CD8-positive, alpha-beta memory T cell (primary cell): ENCODE measurements at regions not wholly inside any gene's neighbourhood (a gene's known extent, or its start where the extent isn't known, plus 50 kb on each side); places are given as distances from the start of the nearest gene placed in this dataset.
A peak's percentile ranks its signal among the peaks of the same experiment; 100 is the strongest.

Experiments used
- CTCF ChIA-PET: fragments of 350-600 bp; sonication (Branson Sonifier 250); formaldehyde crosslinking; loops from one replicate; lab custom pipeline; 2021; ENCODE audit warnings: antibody characterized with exemption; lab: Charles Lee
- POLR2A ChIA-PET: fragments of 350-600 bp; sonication (Branson Sonifier 250); formaldehyde crosslinking; loops from one replicate; lab custom pipeline; 2021; ENCODE audit warnings: antibody characterized with exemption; lab: Charles Lee
- DNase-seq, 5 donors: peaks; one replicate each; pipeline versions ENCODE4 v3.0.0 to v3.0.0-alpha.2; 2020 to 2022; ENCODE audit warnings: mixed read lengths in 1 of 5
- H3K27ac ChIP-seq: one replicate; pipeline ENCODE4 v1.7.0; 2013; ENCODE audit warnings: low read depth, mild to moderate bottlenecking, low read length, moderate library complexity
- H3K27me3 ChIP-seq: 2 replicates; pipeline ENCODE4 v1.7.0; 2013; ENCODE audit warnings: low read length, mild to moderate bottlenecking; ENCODE audit not compliant: insufficient read depth, poor library complexity, severe bottlenecking
- H3K36me3 ChIP-seq: 2 replicates; pipeline ENCODE4 v1.7.0; 2013; ENCODE audit warnings: mild to moderate bottlenecking, low read length, moderate library complexity; ENCODE audit not compliant: insufficient read depth
- H3K4me1 ChIP-seq: 2 replicates; pipeline ENCODE4 v1.7.0; 2013; ENCODE audit warnings: mild to moderate bottlenecking, low read length, moderate library complexity; ENCODE audit not compliant: insufficient read depth
- H3K4me3 ChIP-seq: 2 replicates; pipeline ENCODE4 v1.7.0; 2013; ENCODE audit warnings: mild to moderate bottlenecking, low read length
- H3K9me3 ChIP-seq: 2 replicates; pipeline ENCODE4 v1.7.0; 2013; ENCODE audit warnings: mild to moderate bottlenecking, low read length
- H3K27ac Mint-ChIP-seq, 8 donors: one replicate each; pipeline ENCODE4 v1.8.0; 2020 to 2021; ENCODE audit warnings: mixed read lengths in 8 of 8, mild to moderate bottlenecking in 6 of 8, inconsistent platforms in 3 of 8, moderate library complexity in 3 of 8
- H3K27me3 Mint-ChIP-seq, 2 donors: one replicate each; pipeline ENCODE4 v1.8.0; 2020 to 2021; ENCODE audit warnings: mixed read lengths in 2 of 2, mild to moderate bottlenecking in 1 of 2, moderate library complexity in 1 of 2
- H3K36me3 Mint-ChIP-seq, 3 donors: one replicate each; pipeline ENCODE4 v1.8.0; 2020 to 2021; ENCODE audit warnings: mixed read lengths in 3 of 3, inconsistent platforms in 1 of 3, mild to moderate bottlenecking in 1 of 3
- H3K4me1 Mint-ChIP-seq, 3 donors: one replicate each; pipeline ENCODE4 v1.8.0; 2020 to 2021; ENCODE audit warnings: mixed read lengths in 3 of 3, inconsistent platforms in 1 of 3, mild to moderate bottlenecking in 1 of 3
- H3K4me3 Mint-ChIP-seq, 7 donors: one replicate each; pipeline ENCODE4 v1.8.0; 2020 to 2021; ENCODE audit warnings: mixed read lengths in 7 of 7, mild to moderate bottlenecking in 6 of 7, moderate library complexity in 4 of 7, inconsistent platforms in 2 of 7
- H3K9me3 Mint-ChIP-seq, 5 donors: one replicate each; pipeline ENCODE4 v1.8.0; 2020 to 2022; ENCODE audit warnings: mixed read lengths in 5 of 5, mild to moderate bottlenecking in 3 of 5, moderate library complexity in 2 of 5, inconsistent platforms in 1 of 5

- peaks cover 0 to 4% of the 10 kb centered on the region in 2 donors for H3K27me3 Mint-ChIP-seq
- Histone ChIP-seq H3K9me3 (no peaks in the 10 kb centered on the region), H3K36me3 (no peaks in the 10 kb centered on the region), H3K4me3 (peak overlapping the region; percentile 87), H3K27ac (no peak overlapping the region), H3K4me1 (peaks cover 8% of the 10 kb centered on the region), H3K27me3 (no peaks in the 10 kb centered on the region)
- peaks cover 0 to 3% (median 0%) of the 10 kb centered on the region in 5 donors for H3K9me3 Mint-ChIP-seq
- H3K27ac Mint-ChIP-seq = peak overlapping the region; percentile 76 to 100 (median 98)
- H3K4me1 Mint-ChIP-seq = peaks cover 20 to 38% (median 32%) of the 10 kb centered on the region in 3 donors
- DNase-seq = no peak
- POLR2A ChIA-PET = no interaction called here
- H3K36me3 Mint-ChIP-seq = peaks cover 0 to 6% (median 4%) of the 10 kb centered on the region in 3 donors
- H3K4me3 Mint-ChIP-seq = peak overlapping the region; percentile 92 to 100 (median 100)
- CTCF ChIA-PET = interaction anchor here (0.8 to 1.0 kb wide), 2 partner anchors 122 to 167 kb away, joined by 3 read pairs; no protein-coding TSS in a partner anchor
Observed at GRCh38 chr16:72665701-72666100, 382.2 kb downstream of the ZFHX3 start.

DNA sequence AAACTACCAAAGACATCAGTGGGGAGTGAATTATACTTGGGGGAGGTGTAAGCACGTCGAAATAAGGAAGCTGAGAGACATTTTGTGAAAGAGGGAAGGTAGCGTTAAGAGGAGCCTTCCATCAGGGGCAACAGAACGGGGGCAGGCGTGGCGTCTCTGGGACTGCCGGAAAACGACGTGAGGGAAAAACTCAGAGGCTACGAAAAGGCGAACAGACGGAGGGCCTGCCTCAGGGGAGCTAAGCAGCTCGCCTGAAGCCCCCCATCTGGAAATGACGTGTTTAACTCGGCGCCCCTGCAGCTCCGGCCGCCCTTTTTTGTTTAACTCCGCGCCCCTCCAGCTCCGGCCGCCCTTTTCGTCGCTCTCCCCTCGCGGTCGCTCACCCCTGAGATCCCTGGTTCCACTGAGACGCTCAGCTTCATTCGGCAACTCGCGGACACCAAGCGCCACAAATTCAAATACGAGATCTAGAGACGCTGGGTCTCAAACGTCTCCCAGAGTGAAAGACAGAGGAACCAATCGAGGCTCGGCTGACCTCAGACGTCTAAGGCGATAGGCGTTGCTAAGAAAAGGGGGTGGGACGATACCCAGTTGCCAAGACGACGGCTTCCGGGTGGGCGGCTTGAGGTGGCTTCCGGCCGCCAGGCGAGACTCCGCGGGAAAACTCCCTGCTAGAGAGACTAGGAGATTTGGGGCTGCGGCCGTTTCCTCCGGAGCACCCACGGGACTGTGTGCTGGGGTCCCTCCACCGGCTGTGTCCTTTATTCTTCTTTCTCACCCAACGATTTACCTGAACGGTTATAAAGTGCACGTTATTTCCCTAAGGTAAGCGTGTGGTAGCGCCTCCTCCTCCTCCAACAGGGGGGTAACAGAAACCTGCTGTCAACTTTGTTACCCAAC, 383.2 kb downstream of the ZFHX3 start:
- H3K4me1 Mint-ChIP-seq = peaks cover 20 to 38% (median 32%) of the 10 kb centered on the region in 3 donors
- CTCF ChIA-PET = interaction anchor here (1.0 kb wide), 1 partner anchor 123 kb away, joined by 3 read pairs; no protein-coding TSS in a partner anchor
- H3K27ac ChIP-seq = peak overlapping the region; percentile 79
- H3K9me3 Mint-ChIP-seq = no peaks in the 10 kb centered on the region
- H3K27me3 ChIP-seq = no peaks in the 10 kb centered on the region
- peak overlapping the region; percentile 92 to 100 (median 100) for H3K4me3 Mint-ChIP-seq
- peak overlapping the region; percentile 87 for H3K4me3 ChIP-seq
- POLR2A ChIA-PET = no interaction called here
- peaks cover 8% of the 10 kb centered on the region for H3K4me1 ChIP-seq
- H3K9me3 ChIP-seq = no peaks in the 10 kb centered on the region
- H3K36me3 ChIP-seq = no peaks in the 10 kb centered on the region
- peaks cover 0 to 6% (median 4%) of the 10 kb centered on the region in 3 donors for H3K36me3 Mint-ChIP-seq
- H3K27me3 Mint-ChIP-seq = peaks cover 0 to 4% of the 10 kb centered on the region in 2 donors
- H3K27ac Mint-ChIP-seq = peak overlapping the region; percentile 76 to 100 (median 98)
- DNase-seq = peak; percentile 87 to 96 (median 93)

DNA sequence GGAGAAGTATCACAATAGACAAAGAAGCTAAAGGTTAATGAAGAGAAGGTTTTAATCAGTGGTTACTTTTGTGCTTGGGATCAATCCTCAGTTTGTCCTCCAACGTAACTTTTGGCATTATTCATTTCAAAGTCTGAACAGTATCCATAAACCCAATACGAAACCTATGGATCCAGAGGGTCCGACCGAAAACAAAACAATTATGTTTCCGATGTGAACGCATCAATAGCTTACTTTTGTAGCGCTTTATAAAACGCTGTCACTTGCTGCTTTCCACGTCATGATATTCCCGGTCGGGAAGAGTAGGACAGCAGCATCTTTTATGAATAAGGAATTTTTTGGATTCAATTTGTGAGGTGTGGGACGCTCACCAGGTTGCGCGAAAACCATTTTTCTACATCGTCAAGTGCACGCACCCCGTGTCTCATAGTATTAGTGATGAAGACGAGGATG, 383.8 kb downstream of the ZFHX3 start:
- ChIA-PET POLR2A (no interaction called here), CTCF (no interaction called here)

GRCh38 chr16:72658888-72659717, 388.8 kb downstream of the ZFHX3 start:
- POLR2A ChIA-PET = no interaction called here

More for the DNA sequence above, 383.8 kb downstream of the ZFHX3 start:
- peak overlapping the region; percentile 76 to 100 (median 98) for H3K27ac Mint-ChIP-seq
- DNase-seq = no peak
- no peaks in the 10 kb centered on the region for H3K27me3 ChIP-seq
- peak overlapping the region; percentile 92 to 100 (median 100) for H3K4me3 Mint-ChIP-seq
- H3K27me3 Mint-ChIP-seq = peaks cover 0 to 4% of the 10 kb centered on the region in 2 donors
- peaks cover 20 to 38% (median 32%) of the 10 kb centered on the region in 3 donors for H3K4me1 Mint-ChIP-seq
- no peaks in the 10 kb centered on the region for H3K9me3 ChIP-seq
- no peaks in the 10 kb centered on the region for H3K9me3 Mint-ChIP-seq
- peaks cover 0 to 6% (median 2%) of the 10 kb centered on the region in 3 donors for H3K36me3 Mint-ChIP-seq
- H3K36me3 ChIP-seq = no peaks in the 10 kb centered on the region
- peak overlapping the region; percentile 87 for H3K4me3 ChIP-seq
- H3K27ac ChIP-seq = peak overlapping the region; percentile 79
- peaks cover 8% of the 10 kb centered on the region for H3K4me1 ChIP-seq

DNA sequence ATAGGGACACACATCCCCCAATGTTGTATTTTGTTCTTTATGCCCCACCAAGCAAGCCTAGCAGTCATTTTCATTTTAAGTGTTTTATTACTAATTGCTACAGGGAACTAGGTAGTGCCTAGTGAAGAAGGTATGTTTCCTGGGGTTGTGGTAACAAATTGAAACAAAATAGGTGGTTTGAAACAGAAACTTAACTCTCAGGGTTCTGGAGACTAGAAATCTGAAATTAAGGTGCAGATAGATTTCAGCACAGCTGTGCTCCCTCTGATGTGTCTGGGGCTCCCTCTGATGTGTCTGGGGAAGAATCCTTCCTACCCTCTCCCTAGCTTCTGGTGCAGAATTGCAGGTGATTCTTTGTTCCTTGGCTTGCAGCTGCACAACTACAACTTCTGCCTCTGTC, 390.1 kb downstream of the ZFHX3 start:
- no peak overlapping the region for H3K27ac ChIP-seq
- peaks cover 0 to 2% (median 0%) of the 10 kb centered on the region in 3 donors for H3K36me3 Mint-ChIP-seq
- no peak for DNase-seq
- H3K9me3 Mint-ChIP-seq = peaks cover 0 to 3% (median 0%) of the 10 kb centered on the region in 5 donors
- no peak overlapping the region for H3K27ac Mint-ChIP-seq
- H3K4me1 ChIP-seq = no peaks in the 10 kb centered on the region
- no peak overlapping the region for H3K4me3 ChIP-seq
- no peaks in the 10 kb centered on the region for H3K27me3 ChIP-seq
- H3K36me3 ChIP-seq = no peaks in the 10 kb centered on the region
- H3K4me3 Mint-ChIP-seq = no peak overlapping the region
- ChIA-PET CTCF (no interaction called here), POLR2A (no interaction called here)
- no peaks in the 10 kb centered on the region for H3K4me1 Mint-ChIP-seq
- no peaks in the 10 kb centered on the region for H3K9me3 ChIP-seq
- H3K27me3 Mint-ChIP-seq = peaks cover 4 to 18% of the 10 kb centered on the region in 2 donors

More at GRCh38 chr16:72658888-72659717, 388.8 kb downstream of the ZFHX3 start:
- CTCF ChIA-PET = no interaction called here
- Histone ChIP-seq H3K27me3 (no peaks in the 10 kb centered on the region), H3K36me3 (no peaks in the 10 kb centered on the region), H3K27ac (no peak overlapping the region), H3K4me1 (peaks cover 6% of the 10 kb centered on the region), H3K4me3 (no peak overlapping the region), H3K9me3 (no peaks in the 10 kb centered on the region)
- DNase-seq = no peak
- Mint-ChIP-seq H3K4me3 (no peak overlapping the region), H3K27ac (no peak overlapping the region), H3K9me3 (no peaks in the 10 kb centered on the region), H3K4me1 (peaks cover 4 to 6% (median 5%) of the 10 kb centered on the region in 3 donors), H3K27me3 (peaks cover 4 to 18% of the 10 kb centered on the region in 2 donors), H3K36me3 (no peaks in the 10 kb centered on the region)

- Mint-ChIP-seq H3K4me1 (no peaks in the 10 kb centered on the region), H3K9me3 (peaks cover 0 to 3% (median 2%) of the 10 kb centered on the region in 5 donors), H3K4me3 (no peak overlapping the region), H3K27me3 (peaks cover 4 to 18% of the 10 kb centered on the region in 2 donors), H3K27ac (no peak overlapping the region), H3K36me3 (peaks cover 0 to 8% (median 0%) of the 10 kb centered on the region in 3 donors)
- no peaks in the 10 kb centered on the region for H3K36me3 ChIP-seq
- no peak overlapping the region for H3K4me3 ChIP-seq
- POLR2A ChIA-PET = no interaction called here
- no peak for DNase-seq
- no peaks in the 10 kb centered on the region for H3K27me3 ChIP-seq
- no peak overlapping the region for H3K27ac ChIP-seq
- CTCF ChIA-PET = no interaction called here
- H3K9me3 ChIP-seq = no peaks in the 10 kb centered on the region
- no peaks in the 10 kb centered on the region for H3K4me1 ChIP-seq
Observed at GRCh38 chr16:72657164-72657563, 390.8 kb downstream of the ZFHX3 start.

DNA sequence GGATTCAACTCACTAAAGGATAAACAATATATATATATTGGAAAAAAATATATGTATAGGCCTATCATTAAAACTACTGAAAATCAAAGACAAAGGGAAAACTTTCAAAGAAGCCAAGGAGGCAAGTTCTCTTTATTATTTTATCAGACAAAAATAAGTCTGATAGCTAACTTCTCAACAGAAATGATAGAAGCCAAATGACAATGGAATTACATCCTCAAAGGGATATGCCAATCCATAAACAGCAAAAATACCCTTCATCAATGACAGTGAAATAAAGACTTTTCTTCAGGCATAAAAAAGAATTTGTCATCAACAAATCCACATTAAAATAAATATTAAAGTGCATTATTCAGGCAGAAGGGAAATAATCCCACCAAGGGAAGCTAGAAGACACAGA, 393.4 kb downstream of the ZFHX3 start:
- POLR2A ChIA-PET = no interaction called here
- peaks cover 0 to 13% (median 0%) of the 10 kb centered on the region in 3 donors for H3K36me3 Mint-ChIP-seq

More for the DNA sequence above, 393.4 kb downstream of the ZFHX3 start:
- no peaks in the 10 kb centered on the region for H3K4me1 Mint-ChIP-seq
- CTCF ChIA-PET = no interaction called here
- peaks cover 4 to 14% of the 10 kb centered on the region in 2 donors for H3K27me3 Mint-ChIP-seq
- Histone ChIP-seq H3K4me3 (no peak overlapping the region), H3K27ac (no peak overlapping the region), H3K27me3 (no peaks in the 10 kb centered on the region), H3K36me3 (no peaks in the 10 kb centered on the region), H3K9me3 (no peaks in the 10 kb centered on the region), H3K4me1 (no peaks in the 10 kb centered on the region)
- no peak overlapping the region for H3K27ac Mint-ChIP-seq
- peaks cover 0 to 6% (median 3%) of the 10 kb centered on the region in 5 donors for H3K9me3 Mint-ChIP-seq
- DNase-seq = no peak
- H3K4me3 Mint-ChIP-seq = no peak overlapping the region
